Stimulated activated CD4-positive, alpha-beta T cell treated with anti-CD3 and anti-CD28 coated beads, Interleukin-15, amount 100 ng/mL, for 1 hour (primary cell): ENCODE measurements at regions not wholly inside any gene's neighbourhood (a gene's known extent, or its start where the extent isn't known, plus 50 kb on each side); places are given as distances from the start of the nearest gene placed in this dataset.

Source experiments
- DNase-seq, 2 donors: peaks; one replicate each; pipeline ENCODE4 v3.0.0-alpha.2; 2020; ENCODE audit warnings: low read depth in 1 of 2, low spot score in 1 of 2

- no peak for DNase-seq
Observed at GRCh38 chr2:105652014-105652796, 92.5 kb upstream of the NCK2 start.

- DNase-seq: no peak
Observed at GRCh38 chr2:105649534-105649933, 95.2 kb upstream of the NCK2 start.

GRCh38 chr2:105647731-105648130 is 97.0 kb upstream of the NCK2 start:
- no peak for DNase-seq

- no peak for DNase-seq
Observed at GRCh38 chr2:105646774-105647076, 98.0 kb upstream of the NCK2 start.

- no peak for DNase-seq
Observed at GRCh38 chr2:105645938-105646773, 98.6 kb upstream of the NCK2 start.

- DNase-seq: no peak
Observed at GRCh38 chr2:105645031-105645937, 99.4 kb upstream of the NCK2 start.

GRCh38 chr2:105644174-105644980 is 100.3 kb upstream of the NCK2 start:
- DNase-seq: no peak

GRCh38 chr2:105643405-105644173 is 101.1 kb upstream of the NCK2 start:
- no peak for DNase-seq

- DNase-seq: no peak
Observed at GRCh38 chr2:105641389-105641811, 103.3 kb upstream of the NCK2 start.

- no peak for DNase-seq
Observed at GRCh38 chr2:105640246-105640645, 104.5 kb upstream of the NCK2 start.

GRCh38 chr2:105636109-105636740 is 108.5 kb upstream of the NCK2 start:
- DNase-seq: no peak

- DNase-seq: no peak
Observed at GRCh38 chr2:105635564-105635963, 109.1 kb upstream of the NCK2 start.

GRCh38 chr2:105634198-105634597 is 110.5 kb upstream of the NCK2 start:
- DNase-seq: no peak

- DNase-seq: no peak
Observed at GRCh38 chr2:105631922-105632321, 112.8 kb upstream of the NCK2 start.

GRCh38 chr2:105631011-105631410 is 113.7 kb upstream of the NCK2 start:
- DNase-seq: no peak

- DNase-seq: no peak
Observed at GRCh38 chr2:105629634-105630033, 115.1 kb upstream of the NCK2 start.

- no peak for DNase-seq
Observed at GRCh38 chr2:105627534-105627933, 117.2 kb upstream of the NCK2 start.

GRCh38 chr2:105626966-105627340 is 117.8 kb upstream of the NCK2 start:
- no peak for DNase-seq

- DNase-seq: no peak
Observed at GRCh38 chr2:105626212-105626965, 118.3 kb upstream of the NCK2 start.
